ENCODE measurements at regions not wholly inside any gene's neighbourhood (a gene's known extent, or its start where the extent isn't known, plus 50 kb on each side); places are given as distances from the start of the nearest gene placed in this dataset.
"Not testable (repeated sequence)": the region's sequence is repeated elsewhere in the genome, so short reads cannot be mapped to it uniquely, and the experiment has no call there.

DNA sequence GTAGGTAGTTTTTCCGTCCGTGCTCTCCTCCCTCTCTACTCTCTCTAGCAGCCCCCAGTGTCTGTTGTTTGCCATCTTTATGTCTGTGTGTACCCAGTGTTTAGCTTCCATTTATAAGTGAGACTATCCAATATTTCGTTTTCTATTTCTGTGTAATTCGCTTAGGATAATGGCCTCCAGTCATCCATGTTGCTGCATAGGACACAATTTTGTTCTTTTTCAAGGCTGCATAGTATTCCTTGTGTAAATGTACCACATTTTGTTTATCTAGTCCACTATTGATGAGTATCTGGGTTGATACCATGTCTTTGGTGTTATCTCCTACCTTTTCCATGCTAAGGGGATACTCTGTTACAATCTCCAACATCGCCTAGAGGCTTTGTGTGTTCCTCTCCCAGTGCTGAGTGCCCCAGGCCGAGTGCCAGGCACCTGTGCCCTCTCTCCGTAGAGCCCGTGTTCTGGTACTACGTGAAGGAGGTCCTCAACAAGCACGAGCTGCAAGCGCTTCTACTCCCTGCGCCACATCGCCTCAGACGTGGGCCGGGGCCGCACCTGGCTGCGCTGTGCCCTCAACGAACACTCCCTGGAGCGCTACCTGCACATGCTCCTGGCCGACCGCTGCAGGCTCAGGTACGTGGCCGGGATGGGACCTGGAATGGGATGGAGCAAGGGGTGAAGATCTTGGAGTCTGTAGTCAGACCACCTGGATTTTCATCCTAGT is 51.0 kb downstream of the NPIPB11 start:
- DNase-seq (ENCODE audit: low spot score) = not testable (repeated sequence)

DNA sequence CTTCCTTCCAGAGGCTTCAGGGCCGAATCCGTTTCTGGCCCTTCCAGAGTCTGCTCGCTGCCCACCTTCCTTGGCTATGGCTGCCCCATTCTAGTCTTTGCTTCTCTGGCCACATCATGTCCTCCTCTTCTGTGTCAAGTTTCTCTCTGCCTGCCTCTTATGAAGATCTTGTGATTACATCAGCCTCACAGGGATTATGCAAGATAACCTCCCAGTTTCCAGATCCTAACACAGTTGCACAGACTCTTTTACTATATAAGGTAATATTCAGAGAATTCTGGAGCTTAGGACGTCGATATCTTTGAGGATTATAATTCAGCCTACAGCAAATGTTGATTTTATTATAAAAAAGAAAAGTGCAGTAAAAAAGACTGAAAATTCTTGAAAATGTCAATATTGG is 52.1 kb downstream of the NPIPB11 start:
- DNase-seq (ENCODE audit: low spot score) = not testable (repeated sequence)

GRCh38 chr16:29352617-29352999 is 53.9 kb downstream of the NPIPB11 start:
- DNase-seq (ENCODE audit: low spot score) = not testable (repeated sequence)

DNA sequence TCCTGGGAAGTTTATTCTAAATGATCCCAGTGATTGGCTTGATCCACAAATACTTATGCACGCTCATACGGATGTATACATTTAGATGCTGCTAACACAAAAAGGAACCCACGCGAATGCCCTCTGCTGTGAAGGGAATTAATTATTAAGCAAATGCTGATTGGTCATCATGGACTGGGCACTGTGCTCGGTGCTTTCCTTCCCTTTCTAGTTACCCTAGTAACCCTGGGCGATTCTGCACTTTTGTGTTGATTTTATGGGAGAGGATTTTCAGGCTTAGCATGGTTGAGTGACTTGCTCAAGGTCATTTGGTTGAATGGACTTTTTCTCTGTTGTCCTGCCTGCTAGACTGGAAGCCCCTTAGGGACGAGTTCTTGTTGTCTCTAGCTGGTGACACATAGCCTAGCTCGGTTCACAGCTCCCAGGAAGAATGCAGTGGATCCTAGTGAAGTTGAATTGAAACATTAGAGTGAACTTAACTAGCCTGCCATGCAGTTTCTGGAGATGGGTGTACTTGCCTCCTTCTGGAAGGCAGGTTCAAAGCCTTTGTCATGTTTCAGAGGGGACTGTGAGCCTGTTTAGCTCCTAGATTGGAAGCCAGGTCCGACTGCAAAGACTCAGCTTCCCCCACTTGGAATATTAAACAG is 54.4 kb downstream of the NPIPB11 start:
- not testable (repeated sequence) for DNase-seq (ENCODE audit: low spot score)

GRCh38 chr16:29351271-29351969 is 55.1 kb downstream of the NPIPB11 start:
- not testable (repeated sequence) for DNase-seq (ENCODE audit: low spot score)

GRCh38 chr16:29349966-29350365 is 56.5 kb downstream of the NPIPB11 start:
- not testable (repeated sequence) for DNase-seq (ENCODE audit: low spot score)

- DNase-seq (ENCODE audit: low spot score) = not testable (repeated sequence)
Observed at GRCh38 chr16:29348748-29349147, 57.8 kb downstream of the NPIPB11 start.

DNA sequence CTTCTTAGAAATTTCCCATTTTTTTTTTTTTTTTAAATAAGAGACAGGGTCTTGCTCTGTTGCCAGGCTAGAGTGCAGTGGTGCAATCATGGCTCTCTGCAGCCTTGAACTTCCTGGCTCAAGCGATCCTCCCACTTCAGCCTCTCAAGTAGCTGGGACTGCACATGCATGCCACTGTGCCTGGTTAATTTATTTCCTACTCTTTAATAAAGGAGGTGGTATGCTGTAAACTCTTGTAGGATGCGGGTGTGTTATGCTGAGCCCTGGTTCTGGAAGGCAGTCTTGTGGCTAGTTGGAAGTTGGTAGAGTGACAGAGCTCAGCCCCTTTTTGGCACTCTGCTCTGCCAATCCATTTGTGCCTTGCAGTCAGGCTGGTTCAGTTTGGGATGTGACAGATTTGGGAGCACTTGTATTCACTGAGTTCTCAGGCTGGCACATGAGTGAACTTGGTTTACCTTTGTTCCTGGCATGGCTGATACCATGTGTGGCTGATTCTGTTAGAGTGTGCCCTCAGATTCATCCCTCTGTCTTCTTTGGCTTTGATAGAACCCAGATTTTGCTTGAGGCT is 58.3 kb downstream of the NPIPB11 start:
- not testable (repeated sequence) for DNase-seq (ENCODE audit: low spot score)

DNA sequence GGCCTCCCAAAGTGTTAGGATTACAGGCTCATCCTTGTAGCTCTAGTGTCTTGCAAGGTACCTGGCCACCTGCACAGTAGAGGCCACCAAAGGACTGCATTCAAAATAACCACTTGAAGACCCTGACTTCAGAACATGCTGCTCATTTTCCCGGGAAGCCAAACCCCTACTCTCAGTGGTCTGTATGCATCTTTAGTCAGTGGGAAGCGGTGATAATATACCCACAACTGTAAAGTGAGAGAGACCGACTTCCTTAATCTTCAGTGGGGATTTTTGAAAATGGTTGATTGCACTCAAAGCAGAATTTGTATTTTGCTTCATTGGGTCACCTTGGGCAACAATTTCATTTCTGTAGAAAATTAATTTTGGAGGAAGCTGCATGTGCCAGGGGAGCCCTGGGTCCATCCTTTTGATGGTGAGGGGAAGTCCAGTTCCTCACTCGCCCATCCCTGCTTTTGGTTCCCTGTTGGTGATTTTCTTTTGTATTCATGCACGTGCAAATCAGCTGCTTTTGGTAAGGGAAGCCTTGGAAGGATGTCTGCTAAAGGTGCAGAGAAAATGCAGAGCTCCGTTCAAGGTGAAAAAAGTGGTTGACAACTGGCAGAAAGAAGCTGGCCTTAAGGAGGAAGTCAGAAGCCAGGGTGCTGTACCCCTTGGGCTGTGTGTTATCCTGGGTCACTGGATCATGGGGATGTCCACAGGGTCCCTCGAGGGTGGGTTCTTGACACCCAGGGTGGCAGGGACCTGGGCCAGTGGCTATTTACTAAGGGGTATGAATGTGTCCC is 59.5 kb downstream of the NPIPB11 start:
- DNase-seq (ENCODE audit: low spot score) = not testable (repeated sequence)

DNA sequence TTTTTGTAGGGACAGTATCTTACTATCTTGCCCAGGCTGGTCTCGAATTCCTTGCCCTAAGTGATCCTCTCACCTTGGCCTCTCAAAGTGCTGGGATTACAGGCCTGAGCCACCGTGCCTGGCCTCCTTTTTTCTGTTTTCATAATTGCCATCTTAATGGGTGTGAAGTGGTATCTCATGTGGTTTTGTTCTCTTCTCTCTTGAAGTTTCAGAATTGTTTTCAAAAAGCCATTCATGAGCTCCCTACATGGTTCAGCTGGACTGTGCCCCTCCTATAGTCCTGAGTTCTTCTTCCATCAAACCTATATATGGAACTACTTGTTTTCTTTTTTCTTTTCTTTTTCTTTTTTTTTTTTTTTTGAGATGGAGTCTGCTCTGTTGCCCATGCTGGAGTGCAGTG is 60.3 kb downstream of the NPIPB11 start:
- DNase-seq (ENCODE audit: low spot score) = not testable (repeated sequence)

DNA sequence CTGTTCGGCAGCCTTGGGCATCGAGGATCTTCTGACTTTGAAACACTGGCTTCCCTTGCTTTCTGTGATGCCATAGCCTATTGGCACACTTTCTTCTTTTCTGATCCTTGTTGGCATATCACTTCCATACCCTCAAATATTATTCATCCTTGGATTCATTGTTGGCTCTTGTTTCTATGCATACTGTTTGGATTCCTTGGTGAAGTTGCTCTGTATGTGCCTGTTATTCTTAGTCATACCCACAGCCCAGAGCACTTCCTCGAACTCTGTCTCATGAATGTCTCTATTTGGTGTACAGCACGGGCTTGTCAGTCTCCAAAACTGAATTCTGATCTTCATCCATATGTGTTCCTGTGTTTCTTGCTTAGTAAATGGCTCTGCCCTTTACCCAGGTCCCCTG is 63.6 kb downstream of the NPIPB11 start:
- not testable (repeated sequence) for DNase-seq (ENCODE audit: low spot score)

DNA sequence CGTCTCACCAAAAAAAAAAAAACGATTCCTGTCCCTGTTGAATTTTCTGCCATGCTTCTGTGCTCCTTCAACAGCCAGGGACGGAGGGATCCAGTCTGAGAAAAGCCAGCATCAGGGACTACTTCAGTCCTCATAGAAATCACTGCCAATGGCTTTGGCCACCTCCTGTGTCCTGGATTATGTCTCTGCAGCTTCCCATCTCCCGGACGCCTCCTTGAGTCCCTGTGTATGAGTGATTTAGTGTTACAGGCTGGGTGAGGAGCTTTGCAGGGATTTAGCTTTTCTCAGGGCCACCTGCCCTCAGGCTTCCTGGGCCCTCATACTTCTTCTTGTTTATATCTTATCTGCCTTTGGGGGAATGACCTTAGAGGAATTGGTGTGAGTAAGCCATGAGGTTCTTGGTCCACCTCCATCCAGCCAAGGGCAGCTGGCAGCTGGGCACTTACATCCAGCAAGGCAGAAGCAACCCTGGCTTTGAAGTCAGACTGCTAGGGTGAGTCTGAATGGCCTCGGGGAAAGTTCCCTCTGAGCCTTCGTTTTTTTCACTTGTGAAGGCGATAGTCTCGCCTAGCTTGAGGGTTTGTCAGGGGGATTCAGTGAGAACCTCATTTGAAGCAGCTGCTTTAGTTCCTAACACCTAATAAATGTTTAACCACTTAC is 65.6 kb downstream of the NPIPB11 start:
- DNase-seq (ENCODE audit: low spot score) = not testable (repeated sequence)

DNA sequence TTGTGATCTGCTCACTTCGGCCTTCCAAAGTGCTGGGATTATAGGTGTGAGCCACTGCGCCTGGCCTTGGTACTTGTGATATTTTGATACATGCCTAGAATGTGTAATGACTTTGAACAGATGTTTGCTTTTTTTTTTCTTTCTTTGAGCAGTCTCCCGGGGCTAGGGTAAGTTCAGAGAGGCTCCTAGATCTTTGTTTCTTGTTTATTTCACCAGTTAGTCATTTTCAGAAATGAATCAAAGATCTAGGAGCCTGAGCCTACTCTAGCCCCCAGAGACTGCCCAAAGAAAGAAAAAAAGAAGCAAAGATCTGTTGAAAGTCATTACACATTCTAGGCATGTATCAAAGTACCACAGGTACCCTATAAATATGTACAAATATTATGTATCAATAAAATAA is 66.3 kb downstream of the NPIPB11 start:
- not testable (repeated sequence) for DNase-seq (ENCODE audit: low spot score)

DNA sequence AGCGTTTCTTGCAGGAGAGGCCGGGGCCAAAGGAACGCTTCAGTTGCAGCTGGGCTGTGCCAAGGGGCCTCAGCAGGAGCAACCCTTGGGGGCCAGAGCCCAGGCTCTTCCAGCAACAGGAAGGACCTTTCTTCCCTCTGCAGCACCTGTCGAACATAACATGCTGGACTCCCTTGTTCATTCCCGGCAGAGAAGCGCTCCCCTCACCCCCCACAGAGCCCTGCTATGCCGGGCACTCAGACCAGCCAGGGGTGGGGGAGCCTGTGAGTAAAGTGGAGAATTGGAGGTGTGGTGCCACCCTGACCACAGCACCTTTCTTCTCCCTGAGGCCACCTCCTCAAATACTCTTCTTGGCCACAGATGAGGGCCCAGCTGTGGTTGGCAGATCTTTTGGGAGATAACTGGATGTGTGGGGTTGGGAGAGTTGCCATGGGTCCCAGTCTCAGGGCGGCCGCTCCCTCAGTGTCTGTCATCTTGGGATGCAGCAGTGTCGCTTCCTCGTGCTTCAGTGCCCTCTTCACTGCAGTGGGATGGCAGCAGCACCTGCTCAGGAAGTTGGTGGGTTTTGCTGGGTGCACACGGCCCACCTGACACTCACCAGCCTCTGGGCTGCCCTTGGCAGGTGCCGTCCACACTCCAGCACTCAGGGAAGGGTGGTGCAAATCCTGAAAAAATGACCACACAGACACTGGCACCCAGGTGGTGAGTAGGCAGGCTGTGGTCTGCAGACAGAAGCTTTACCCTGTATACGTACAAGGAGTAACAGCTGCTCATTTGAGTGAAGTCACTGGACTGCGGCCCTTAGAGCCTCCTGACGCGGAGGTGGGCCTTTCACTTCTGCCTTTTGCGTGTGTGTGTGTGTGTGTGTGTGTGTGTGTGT is 67.5 kb downstream of the NPIPB11 start:
- DNase-seq (ENCODE audit: low spot score) = not testable (repeated sequence)

GRCh38 chr16:29337385-29337901 is 69.1 kb downstream of the NPIPB11 start:
- DNase-seq (ENCODE audit: low spot score) = not testable (repeated sequence)

GRCh38 chr16:29335549-29335846 is 71.0 kb downstream of the NPIPB11 start:
- not testable (repeated sequence) for DNase-seq (ENCODE audit: low spot score)

DNA sequence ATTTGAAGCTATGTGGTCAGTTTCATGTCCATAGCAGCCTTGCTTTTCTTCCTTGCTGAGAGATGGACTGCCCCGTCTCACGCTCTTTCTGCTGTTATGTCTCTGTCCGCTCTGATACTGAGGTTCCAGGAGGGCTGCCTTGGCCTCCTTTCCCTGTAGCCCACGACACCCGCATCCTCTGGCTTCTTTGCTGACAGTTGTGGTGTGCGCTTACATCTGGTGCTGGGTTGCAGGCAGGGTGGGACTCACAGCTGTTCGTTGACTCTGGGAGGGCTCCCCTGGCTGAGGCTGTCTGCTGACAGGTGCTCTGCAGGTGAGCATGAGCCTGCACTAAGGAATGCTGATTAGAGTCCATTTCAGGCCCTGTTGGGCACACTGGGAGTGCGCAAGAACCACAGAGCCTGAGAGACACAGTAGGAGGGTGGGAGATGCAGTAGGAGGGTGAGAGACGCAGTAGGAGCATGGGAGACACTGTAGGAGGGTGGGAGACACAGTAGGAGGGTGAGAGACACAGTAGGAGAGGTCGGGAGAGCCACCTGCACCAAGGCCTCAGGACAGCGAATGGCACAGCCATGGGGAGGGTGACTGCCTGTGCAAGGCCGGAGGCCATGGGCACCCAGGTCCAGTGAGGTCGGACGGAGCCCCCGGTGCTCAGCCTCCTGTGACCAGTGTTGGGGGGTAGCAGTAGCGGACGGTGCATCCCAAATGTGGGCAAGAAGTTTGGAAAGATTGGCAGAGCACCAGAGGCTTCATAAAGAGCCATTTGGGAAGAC is 71.5 kb downstream of the NPIPB11 start:
- DNase-seq (ENCODE audit: low spot score) = not testable (repeated sequence)

DNA sequence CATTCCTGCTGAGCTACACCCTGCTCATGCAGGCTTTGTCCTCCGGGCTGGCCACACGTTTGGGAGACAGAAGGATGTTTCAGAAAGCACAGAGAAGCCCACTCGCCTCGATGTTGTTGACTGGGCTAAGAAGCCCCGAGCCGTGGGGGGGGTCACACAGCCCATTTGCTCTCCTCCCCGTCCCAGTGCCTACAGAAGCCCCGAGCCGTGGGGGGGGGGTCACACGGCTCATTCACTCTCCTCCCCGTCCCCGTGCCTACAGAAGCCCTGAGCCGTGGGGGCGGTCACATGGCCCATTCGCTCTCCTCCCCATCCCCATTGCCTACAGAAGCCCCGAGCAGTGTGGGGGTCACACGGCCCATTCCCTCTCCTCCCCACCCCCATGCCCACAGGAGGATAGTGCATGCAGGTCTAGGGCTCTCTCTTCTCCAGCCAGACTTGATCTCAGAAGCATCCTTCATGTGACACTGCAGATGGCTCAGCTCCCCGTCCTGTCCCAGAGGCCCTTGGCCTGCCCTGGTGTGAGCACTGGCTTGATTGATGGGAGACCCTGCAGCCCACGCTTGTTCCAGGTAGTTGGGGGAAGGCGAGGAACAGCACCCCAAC is 72.9 kb downstream of the NPIPB11 start:
- DNase-seq (ENCODE audit: low spot score) = not testable (repeated sequence)

- DNase-seq (ENCODE audit: low spot score) = not testable (repeated sequence)
Observed at GRCh38 chr16:29330623-29331022, 75.9 kb downstream of the NPIPB11 start.

Data from pons (tissue), 1 donor.